HEK293T (cell line): ENCODE measurements at regions not wholly inside any gene's neighbourhood (a gene's known extent, or its start where the extent isn't known, plus 50 kb on each side); places are given as distances from the start of the nearest gene placed in this dataset.

Source experiments
- CTBP1 ChIP-seq: fragments of 450-650 bp; IDR thresholded peaks from 2 replicates; pipeline ENCODE4 v1.6.1; 2016; ENCODE audit warnings: borderline replicate concordance
- FOXK2 ChIP-seq: fragments of 450-650 bp; IDR thresholded peaks from 2 replicates; pipeline ENCODE4 v1.6.1; 2016; ENCODE audit warnings: mild to moderate bottlenecking
- FOXM1 ChIP-seq: fragments of 450-650 bp; IDR thresholded peaks from 2 replicates; pipeline ENCODE4 v1.6.1; 2017; ENCODE audit warnings: mild to moderate bottlenecking, borderline replicate concordance
- HDGF ChIP-seq: fragments of 450-650 bp; IDR thresholded peaks from 2 replicates; pipeline ENCODE4 v1.6.1; 2017; ENCODE audit warnings: antibody characterized with exemption, borderline replicate concordance
- L3MBTL2 ChIP-seq: fragments of 450-650 bp; conservative IDR thresholded peaks from 2 replicates; pipeline ENCODE4 v1.6.1; 2016; ENCODE audit warnings: mild to moderate bottlenecking
- LEF1 ChIP-seq: fragments of 450-650 bp; IDR thresholded peaks from 2 replicates; pipeline ENCODE4 v1.6.1; 2017; ENCODE audit warnings: mild to moderate bottlenecking, borderline replicate concordance
- SP1 ChIP-seq: fragments of 450-650 bp; IDR thresholded peaks from 2 replicates; pipeline ENCODE4 v1.6.1; 2017
- SUZ12 ChIP-seq: fragments of 450-650 bp; IDR thresholded peaks from 2 replicates; pipeline ENCODE4 v1.6.1; 2016; ENCODE audit warnings: mild to moderate bottlenecking
- TF ChIP-seq, protein P1 (sequence below): fragments of 450-650 bp; IDR thresholded peaks from 2 replicates; pipeline ENCODE4 v1.6.1; 2016

DNA sequence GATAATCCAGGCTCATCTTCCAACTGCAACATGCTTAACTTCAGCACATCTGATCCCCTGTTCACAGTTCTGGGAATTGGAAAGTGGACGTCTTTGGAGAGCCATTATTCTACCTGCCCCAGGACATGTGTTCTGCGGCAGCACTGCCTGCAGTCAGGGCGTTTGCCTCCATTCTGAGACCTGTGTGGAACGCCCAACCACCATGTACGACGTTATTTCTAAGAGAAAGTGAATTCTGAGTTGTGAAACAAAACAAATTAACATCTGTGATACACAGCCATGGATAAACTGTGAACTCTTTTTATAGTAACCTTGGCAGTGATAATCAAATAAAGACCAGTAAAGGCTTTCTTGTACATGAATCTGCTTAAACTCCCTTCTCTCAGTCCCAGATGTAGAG, 195.8 kb downstream of the AASDH start:
- TF ChIP-seq HDGF, result no peak
- no peak for TF ChIP-seq SUZ12
- no peak for TF ChIP-seq CTBP1
- TF ChIP-seq LEF1, result no peak
- no peak for TF ChIP-seq FOXM1
- no peak for TF ChIP-seq L3MBTL2
- TF ChIP-seq, protein P1, sequence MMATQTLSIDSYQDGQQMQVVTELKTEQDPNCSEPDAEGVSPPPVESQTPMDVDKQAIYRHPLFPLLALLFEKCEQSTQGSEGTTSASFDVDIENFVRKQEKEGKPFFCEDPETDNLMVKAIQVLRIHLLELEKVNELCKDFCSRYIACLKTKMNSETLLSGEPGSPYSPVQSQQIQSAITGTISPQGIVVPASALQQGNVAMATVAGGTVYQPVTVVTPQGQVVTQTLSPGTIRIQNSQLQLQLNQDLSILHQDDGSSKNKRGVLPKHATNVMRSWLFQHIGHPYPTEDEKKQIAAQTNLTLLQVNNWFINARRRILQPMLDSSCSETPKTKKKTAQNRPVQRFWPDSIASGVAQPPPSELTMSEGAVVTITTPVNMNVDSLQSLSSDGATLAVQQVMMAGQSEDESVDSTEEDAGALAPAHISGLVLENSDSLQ, result no peak
- no peak for TF ChIP-seq SP1
- TF ChIP-seq FOXK2, result no peak
